ENCODE measurements at regions not wholly inside any gene's neighbourhood (a gene's known extent, or its start where the extent isn't known, plus 50 kb on each side); places are given as distances from the start of the nearest gene placed in this dataset.
A peak's percentile ranks its signal among the peaks of the same experiment; 100 is the strongest.
"Not testable (repeated sequence)": the region's sequence is repeated elsewhere in the genome, so short reads cannot be mapped to it uniquely, and the experiment has no call there.

- no peak for DNase-seq
Measured at GRCh38 chr19:28397306-28397705, 815.6 kb downstream of the UQCRFS1 start.

DNA sequence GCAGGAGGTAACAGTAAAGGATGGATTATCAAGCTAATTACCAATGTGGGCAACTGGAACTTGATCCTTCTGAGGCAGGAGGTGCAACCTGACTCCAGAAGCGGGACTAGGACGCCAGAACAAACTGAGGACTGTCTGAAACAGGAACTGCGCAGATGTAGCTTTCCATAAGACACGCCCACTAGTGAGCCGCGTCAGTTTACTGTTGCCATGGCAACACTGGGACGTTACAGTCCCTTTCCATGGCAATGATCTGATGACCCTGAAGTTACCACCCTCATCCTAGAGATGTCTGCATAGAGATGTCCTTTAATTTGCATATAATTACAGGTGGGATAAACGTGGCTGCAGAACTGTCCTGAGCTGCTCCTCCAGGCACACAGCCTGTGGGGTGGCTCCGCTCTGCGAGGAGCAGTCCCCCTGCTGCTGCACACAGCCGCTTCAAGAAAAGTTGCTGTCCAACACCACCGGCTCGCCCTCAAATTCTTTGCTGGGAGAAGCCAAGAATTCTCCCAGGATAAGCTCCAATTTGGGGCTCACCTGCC lies 816.6 kb downstream of the UQCRFS1 start:
- DNase-seq = no peak

GRCh38 chr19:28394725-28395124 lies 818.2 kb downstream of the UQCRFS1 start:
- no peak for DNase-seq

DNA sequence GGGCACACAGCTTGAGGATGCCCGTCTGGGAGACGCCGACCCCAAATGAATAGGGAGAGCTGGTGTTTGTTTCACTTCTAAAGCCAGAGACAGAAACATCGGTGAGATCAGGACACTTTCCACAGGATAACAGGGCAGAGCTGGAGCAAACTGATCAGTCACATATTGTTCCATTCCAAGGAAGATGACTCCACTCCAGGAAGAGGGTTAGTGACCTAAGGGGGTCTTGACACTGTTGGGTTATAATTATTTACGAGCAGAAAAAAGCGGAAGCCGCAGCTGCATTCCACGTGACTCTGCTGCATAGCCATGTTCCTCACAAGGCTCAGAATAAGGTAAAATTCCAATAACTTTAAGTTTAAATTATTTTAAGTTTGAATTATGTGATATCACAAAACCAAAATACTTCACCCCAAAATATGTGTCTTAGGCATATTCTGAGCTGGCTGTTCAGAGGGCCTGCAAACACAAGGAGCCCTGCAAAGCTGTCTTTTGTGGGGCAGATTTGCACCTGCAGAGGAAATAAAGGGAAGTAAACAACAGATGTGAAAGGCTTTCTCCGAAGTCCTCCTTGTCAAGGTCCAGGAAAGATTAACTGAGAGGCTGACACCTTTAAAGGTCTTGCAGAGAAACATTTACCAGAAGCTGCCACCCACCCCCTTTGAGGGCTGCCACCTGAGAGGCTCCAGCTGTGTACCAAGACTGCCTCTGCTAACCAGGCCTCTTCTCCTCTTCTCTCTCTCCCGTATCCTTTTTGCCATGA lies 819.2 kb downstream of the UQCRFS1 start:
- no peak for DNase-seq

- no peak for DNase-seq
Measured at GRCh38 chr19:28388988-28389387, 824.0 kb downstream of the UQCRFS1 start.

- no peak for DNase-seq
Measured at GRCh38 chr19:28387507-28387906, 825.4 kb downstream of the UQCRFS1 start.

GRCh38 chr19:28386470-28386869 lies 826.5 kb downstream of the UQCRFS1 start:
- DNase-seq = no peak

DNA sequence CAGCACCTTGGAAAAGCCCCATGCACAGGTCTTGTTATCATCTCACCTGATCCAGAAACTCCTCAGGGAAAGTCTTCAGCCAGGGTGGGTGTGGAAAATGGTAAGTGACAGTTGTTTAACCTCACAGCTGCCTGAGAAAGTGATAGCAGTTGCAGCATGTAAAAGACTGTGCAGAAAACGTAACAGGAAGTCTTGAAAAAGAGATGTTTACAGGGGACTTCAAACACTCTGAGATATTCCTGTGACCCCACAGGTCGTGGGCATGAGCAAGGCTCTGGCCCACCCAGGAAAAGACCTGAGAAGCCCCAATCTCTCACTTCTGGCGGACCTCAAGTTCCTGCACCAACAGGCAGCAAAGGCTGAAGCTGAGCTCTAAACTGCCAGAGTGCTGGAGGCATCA lies 826.9 kb downstream of the UQCRFS1 start:
- DNase-seq = no peak

DNA sequence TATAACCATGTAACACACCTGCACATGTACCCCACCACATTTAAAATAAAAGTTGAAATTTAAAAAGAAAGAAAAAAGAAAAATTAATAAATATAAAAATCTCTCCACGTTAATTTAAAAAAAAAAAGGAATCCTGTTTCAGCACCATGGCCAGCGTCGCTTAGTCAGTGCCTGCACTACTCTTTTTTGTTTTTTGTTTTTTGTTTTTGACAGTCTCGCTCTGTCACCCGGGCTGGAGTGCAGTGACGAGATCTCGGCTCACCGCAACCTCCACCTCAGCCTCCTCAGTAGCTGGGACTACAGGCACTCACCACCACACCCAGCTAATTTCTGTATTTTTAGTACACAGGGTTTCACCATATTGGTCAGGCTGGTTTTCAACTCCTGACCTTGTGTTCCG lies 835.9 kb downstream of the UQCRFS1 start:
- DNase-seq = peak in 1 of 2 experiments; percentile 23

DNA sequence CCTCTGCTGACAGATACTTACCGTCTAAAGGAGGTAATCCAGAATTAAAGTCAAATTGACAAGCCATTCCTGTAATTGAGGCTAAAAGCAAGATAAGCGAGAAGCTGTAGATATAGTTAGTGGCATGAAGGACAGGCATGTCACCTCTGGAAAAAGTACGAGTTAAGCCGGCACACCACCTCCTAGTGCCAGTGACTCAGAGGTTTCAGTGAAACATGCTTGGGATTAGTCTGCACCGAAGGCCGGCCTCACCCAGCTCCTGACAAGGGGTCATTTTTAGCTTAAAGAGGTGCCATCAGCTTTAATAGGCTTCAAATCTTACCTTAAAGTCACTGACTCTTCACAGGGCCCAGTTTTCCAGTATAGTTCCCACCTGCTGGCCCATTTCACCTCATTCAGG lies 838.0 kb downstream of the UQCRFS1 start:
- DNase-seq = no peak

- no peak for DNase-seq
Measured at GRCh38 chr19:28372576-28373247, 840.2 kb downstream of the UQCRFS1 start.

DNA sequence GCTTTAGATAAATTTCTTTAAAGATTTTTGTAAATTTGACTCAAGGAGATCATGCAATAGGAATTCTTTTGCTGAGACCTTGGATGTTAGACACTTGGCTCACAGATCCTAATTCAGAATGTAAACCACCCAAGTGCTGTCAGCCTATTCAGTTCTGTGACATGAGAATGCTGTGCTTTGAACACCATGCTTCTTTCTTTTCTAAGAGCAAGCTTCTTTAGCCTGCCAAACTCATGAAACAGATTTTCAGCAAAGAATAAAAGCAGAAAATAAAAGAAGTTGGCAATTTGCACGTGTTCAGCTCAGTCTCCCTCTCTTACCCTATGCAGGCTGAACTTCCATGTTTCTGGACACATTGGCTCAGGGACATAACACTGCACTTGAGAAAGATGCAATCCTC lies 845.8 kb downstream of the UQCRFS1 start:
- no peak for DNase-seq

- DNase-seq = no peak
Measured at GRCh38 chr19:28363254-28363653, 849.7 kb downstream of the UQCRFS1 start.

DNA sequence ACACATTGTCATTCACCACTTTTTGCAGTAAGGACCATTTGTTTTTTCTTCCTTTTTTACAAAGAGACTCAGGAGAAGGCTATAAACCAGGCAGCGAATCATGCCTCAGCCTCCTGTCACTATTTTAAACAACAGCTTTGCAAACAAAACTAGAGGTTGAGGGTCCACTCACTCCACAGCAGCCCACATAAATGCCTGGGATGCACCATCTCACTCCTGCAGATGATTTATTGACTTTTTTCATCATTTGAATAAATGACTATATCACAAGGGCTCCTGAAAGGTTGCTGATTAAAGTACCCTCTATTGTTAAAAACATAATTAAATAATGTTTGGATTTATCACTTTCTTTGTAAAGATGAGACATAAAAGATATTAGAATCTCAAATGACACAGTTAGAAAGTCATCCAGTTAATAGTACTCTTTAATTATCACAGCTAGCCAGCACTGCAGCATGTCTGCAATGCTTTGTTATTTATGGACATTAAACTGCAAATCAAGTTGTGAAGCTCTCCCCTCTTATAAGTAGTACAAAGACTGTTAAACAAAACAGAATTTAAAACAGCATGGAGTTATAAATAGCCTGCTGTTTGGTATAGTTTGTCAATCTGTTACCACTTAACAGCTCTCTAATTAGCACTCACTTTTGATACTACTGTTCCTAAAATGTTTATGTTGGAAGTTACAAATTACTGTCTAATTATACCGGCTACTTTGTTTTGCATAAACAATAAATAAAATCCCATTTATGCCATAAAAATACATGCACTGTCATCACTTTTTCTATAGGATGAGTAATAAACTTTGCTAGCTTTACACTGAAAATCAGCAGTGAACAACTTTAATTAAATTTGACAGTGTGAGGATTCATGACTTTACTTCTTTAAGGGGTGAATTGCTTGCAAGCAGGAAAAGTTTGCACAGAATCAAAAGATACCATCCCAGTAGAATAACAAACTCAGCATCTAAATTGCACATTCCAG lies 853.2 kb downstream of the UQCRFS1 start:
- DNase-seq = no peak

GRCh38 chr19:28358633-28359032 lies 854.3 kb downstream of the UQCRFS1 start:
- no peak for DNase-seq

DNA sequence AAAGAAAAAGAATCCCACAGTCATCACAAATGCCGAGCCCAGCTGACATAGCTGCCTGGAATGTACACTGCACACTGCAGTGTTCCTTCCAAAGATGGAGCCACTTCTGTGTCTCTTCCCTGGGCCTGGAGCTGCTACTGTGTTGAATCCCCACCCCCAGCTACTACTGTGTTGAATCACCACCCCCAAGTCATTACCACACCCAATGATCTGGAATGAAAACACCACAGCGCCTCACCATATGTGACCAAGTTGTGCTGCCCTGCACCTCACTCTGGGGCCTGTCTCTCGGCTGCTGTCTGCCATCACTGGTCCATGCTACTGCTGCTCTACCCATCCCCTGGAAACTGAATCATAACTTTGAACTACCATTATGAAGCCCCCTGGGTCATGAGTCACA lies 861.2 kb downstream of the UQCRFS1 start:
- DNase-seq = no peak

- not testable (repeated sequence) for DNase-seq
Measured at GRCh38 chr19:28351321-28351720, 861.6 kb downstream of the UQCRFS1 start.

DNA sequence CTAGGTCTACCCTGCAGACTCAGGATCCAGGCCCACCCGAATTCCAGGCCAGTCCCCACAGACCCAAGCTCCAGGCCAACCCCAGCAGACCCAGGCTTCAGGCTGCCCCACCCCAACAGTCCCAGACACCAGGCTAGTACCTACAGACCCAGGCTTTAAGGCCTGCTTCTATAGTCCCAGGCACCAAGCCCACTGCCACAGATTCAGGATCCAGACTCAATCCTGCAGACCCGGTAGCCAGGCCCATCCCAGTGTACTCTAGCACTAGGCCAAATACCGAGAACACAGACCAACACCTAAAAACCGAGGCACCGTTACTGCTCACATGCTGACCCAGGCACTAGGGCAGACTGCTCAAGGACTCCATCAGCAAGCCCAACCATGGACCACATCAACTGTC lies 862.3 kb downstream of the UQCRFS1 start:
- no peak for DNase-seq

- DNase-seq = no peak
Measured at GRCh38 chr19:28350037-28350436, 862.9 kb downstream of the UQCRFS1 start.

DNA sequence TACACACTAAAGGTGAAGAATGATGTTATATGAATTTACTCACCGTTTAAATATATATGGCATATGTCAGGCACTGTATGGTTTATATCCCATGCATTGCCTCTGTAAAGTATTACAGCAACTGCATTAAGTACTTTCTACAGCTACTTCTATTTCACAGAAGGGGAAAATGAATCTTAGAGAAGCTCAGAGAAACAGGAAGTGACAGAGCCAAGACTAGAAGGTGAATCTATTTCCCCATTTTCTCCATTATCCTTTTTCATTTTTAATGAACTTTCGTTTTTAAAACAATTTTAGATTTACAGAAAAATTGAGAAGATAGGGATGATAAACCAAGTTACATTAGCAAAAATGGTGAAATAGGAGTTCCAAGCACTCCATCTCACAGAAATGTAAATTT lies 863.3 kb downstream of the UQCRFS1 start:
- peak; percentile 16 to 27 for DNase-seq

- DNase-seq = no peak
Measured at GRCh38 chr19:28345811-28346210, 867.1 kb downstream of the UQCRFS1 start.

GRCh38 chr19:28341810-28342350 lies 871.1 kb downstream of the UQCRFS1 start:
- no peak for DNase-seq

DNA sequence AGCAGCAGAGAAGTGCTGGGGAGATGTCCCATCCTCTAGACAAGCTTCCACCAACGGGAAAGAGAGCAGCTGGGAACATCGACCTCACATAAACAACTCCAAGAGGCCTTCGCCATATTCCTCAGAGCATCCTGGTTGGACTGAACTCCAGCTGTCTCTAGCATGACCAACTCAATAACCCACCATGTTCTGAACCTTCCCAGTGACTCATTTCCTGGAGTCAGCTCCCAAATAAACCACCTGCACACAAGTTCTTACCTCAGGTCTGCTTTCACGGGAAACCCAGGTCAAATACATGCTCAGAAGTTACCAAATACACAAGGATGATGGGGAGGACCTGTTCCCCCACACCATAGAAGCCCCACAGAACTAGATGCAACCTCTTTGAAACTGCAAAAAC lies 878.5 kb downstream of the UQCRFS1 start:
- DNase-seq = no peak
